ENCODE measurements at regions not wholly inside any gene's neighbourhood (a gene's known extent, or its start where the extent isn't known, plus 50 kb on each side); places are given as distances from the start of the nearest gene placed in this dataset.

DNA sequence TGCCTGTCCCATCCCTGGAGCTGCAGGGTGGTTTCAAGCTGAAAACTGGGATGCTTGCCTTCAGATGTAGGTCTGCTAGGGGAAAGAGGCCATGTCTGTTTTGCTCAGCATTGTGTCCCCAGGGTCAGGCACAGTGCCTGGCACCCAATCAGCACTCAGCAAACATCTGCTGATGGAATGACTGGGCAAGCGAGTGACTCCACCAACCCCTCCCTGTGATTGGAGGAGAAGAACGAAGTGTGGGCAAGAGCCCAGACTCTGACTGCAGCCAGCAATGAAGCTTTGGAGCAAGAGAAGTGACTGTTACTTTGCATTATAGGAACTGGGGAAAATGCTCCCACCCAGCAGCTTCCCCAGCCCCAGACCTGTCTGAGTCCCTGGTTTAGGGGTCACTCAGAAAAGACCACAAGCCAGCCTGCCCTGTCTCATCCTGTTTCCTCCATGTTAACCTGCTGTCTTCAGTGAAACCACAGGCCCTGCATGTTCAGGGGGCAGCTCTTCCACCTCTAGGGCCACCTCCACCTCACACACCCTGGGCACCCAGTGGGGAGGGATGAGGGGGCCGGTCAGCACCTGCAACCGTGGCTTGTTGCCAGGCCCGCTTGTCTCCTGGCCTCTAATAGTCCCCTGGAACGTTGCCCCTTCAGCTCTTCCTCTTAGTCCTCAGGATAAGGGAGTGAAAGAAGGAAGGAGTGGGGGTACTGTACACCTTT, 147.4 kb downstream of the TRIM29 start:
- intact Hi-C loops (cut with micrococcal nuclease) (no loop called here), in situ Hi-C loops (cut with MboI) (no loop called here)
- no peaks in the 10 kb centered on the region for H3K4me1 ChIP-seq (replicated peaks in 1 of 2; ENCODE audit: control insufficient read depth in 2 of 2, insufficient read depth in 2 of 2, low read length in 2 of 2)
- H3K9me3 ChIP-seq (replicated peaks; ENCODE audit: control insufficient read depth, insufficient read depth, low read depth, low read length), result no peaks in the 10 kb centered on the region
- POLR2A ChIA-PET, result no interaction called here
- peaks cover 8 to 45% of the 10 kb centered on the region in 2 experiments; a peak in 4 of 5 replicates for H3K27me3 ChIP-seq (ENCODE audit: control insufficient read depth in 2 of 2, insufficient read depth in 2 of 2, low read length in 2 of 2)
- 0% methylated on average over 3 of the region's 6 CpGs for WGBS (ENCODE audit: insufficient coverage, low coverage, missing lambda C conversion rate)
- no peak overlapping the region for H2AFZ ChIP-seq (ENCODE audit: low read depth, low read length)
- no peak for ATAC-seq
- no peak for DNase-seq (ENCODE audit: extremely low read depth in 1 of 4, low spot score in 3 of 4)
- H3K79me2 ChIP-seq (ENCODE audit: control insufficient read depth, insufficient read depth, low read length), result no peaks in the 10 kb centered on the region
- H3K4me3 ChIP-seq, result no peak overlapping the region
- no peak overlapping the region for H3K27ac ChIP-seq (ENCODE audit: extremely low read depth, low read depth, low read length)
- BruUV-seq (replicated peaks), result no TSS peak
- H3K4me2 ChIP-seq (ENCODE audit: insufficient read depth, low read length), result no peak overlapping the region
- TF ChIP-seq, protein P1, sequence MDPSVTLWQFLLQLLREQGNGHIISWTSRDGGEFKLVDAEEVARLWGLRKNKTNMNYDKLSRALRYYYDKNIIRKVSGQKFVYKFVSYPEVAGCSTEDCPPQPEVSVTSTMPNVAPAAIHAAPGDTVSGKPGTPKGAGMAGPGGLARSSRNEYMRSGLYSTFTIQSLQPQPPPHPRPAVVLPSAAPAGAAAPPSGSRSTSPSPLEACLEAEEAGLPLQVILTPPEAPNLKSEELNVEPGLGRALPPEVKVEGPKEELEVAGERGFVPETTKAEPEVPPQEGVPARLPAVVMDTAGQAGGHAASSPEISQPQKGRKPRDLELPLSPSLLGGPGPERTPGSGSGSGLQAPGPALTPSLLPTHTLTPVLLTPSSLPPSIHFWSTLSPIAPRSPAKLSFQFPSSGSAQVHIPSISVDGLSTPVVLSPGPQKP (CRISPR knock-in tag; IDR thresholded peaks at IDR 0.05), result no peak
- TF ChIP-seq RB1 (IDR thresholded peaks at IDR 0.05; ENCODE audit: low read depth) (no peak), SREBF2 (CRISPR knock-in tag; IDR thresholded peaks at IDR 0.05) (no peak), KAT2B (IDR thresholded peaks at IDR 0.05; ENCODE audit: low read depth, low read length) (no peak), DIDO1 (tag; IDR thresholded peaks at IDR 0.05; ENCODE audit: low read depth) (no peak), RBM22 (IDR thresholded peaks at IDR 0.05; ENCODE audit: low read depth, low read length, poor library complexity, severe bottlenecking) (no peak), ARID2 (IDR thresholded peaks at IDR 0.05) (no peak), KDM1A (IDR thresholded peaks at IDR 0.05) (no peak)
- TF ChIP-seq, protein P2, sequence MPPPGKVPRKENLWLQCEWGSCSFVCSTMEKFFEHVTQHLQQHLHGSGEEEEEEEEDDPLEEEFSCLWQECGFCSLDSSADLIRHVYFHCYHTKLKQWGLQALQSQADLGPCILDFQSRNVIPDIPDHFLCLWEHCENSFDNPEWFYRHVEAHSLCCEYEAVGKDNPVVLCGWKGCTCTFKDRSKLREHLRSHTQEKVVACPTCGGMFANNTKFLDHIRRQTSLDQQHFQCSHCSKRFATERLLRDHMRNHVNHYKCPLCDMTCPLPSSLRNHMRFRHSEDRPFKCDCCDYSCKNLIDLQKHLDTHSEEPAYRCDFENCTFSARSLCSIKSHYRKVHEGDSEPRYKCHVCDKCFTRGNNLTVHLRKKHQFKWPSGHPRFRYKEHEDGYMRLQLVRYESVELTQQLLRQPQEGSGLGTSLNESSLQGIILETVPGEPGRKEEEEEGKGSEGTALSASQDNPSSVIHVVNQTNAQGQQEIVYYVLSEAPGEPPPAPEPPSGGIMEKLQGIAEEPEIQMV (tag; conservative IDR thresholded peaks at IDR 0.05; ENCODE audit: low read depth), result no peak
- no peak overlapping the region for H3K9ac ChIP-seq (ENCODE audit: insufficient read depth in 1 of 2, low read depth in 2 of 2, low read length in 2 of 2)
- H3K9me1 ChIP-seq (ENCODE audit: control insufficient read depth, insufficient read depth, low read length), result no peaks in the 10 kb centered on the region
- CTCF ChIA-PET (ENCODE audit: low intra/inter-chr PET ratio), result no interaction called here
- no peak for FAIRE-seq
- H3K36me3 ChIP-seq (ENCODE audit: control insufficient read depth, insufficient read depth, low read length), result no peaks in the 10 kb centered on the region
- H4K20me1 ChIP-seq (replicated peaks; ENCODE audit: control insufficient read depth, insufficient read depth, low read length), result peaks cover 9% of the 10 kb centered on the region; the same call in 1 of the 2 replicates

All from K562 (cell line).